GM23248 (cell line): ENCODE measurements at regions not wholly inside any gene's neighbourhood (a gene's known extent, or its start where the extent isn't known, plus 50 kb on each side); places are given as distances from the start of the nearest gene placed in this dataset.

Experiments
- DNase-seq: peaks from one replicate; pipeline ENCODE4 v3.0.0-alpha.2; 2015
- H2AFZ ChIP-seq: fragments of 200-600 bp; sonication (generic); 2 replicates; pipeline ENCODE4 v1.6.1; 2016; ENCODE audit warnings: antibody characterized with exemption
- H3F3A ChIP-seq: fragments of 200-600 bp; sonication (generic); 2 replicates; pipeline ENCODE4 v1.6.1; 2016; ENCODE audit warnings: mild to moderate bottlenecking, antibody characterized with exemption, mixed run types; ENCODE audit not compliant: insufficient read depth
- H3K27ac ChIP-seq: fragments of 200-600 bp; sonication (generic); 2 replicates; pipeline ENCODE4 v1.5.1; 2016; ENCODE audit warnings: mild to moderate bottlenecking
- H3K27me3 ChIP-seq: fragments of 200-600 bp; sonication (generic); replicated peaks from 2 replicates; pipeline ENCODE4 v1.6.1; 2016; ENCODE audit warnings: mild to moderate bottlenecking; ENCODE audit not compliant: insufficient read depth
- H3K36me3 ChIP-seq: fragments of 200-600 bp; sonication (generic); 2 replicates; pipeline ENCODE4 v1.6.1; 2016; ENCODE audit warnings: low read depth, mild to moderate bottlenecking
- H3K4me1 ChIP-seq: fragments of 200-600 bp; sonication (generic); 2 replicates; pipeline ENCODE4 v1.6.1; 2016; ENCODE audit warnings: mild to moderate bottlenecking; ENCODE audit not compliant: insufficient read depth
- H3K4me2 ChIP-seq: fragments of 200-600 bp; sonication (generic); one replicate; pipeline ENCODE4 v1.6.1; 2016; ENCODE audit warnings: mild to moderate bottlenecking; ENCODE audit not compliant: unreplicated experiment
- H3K4me3 ChIP-seq: fragments of 200-600 bp; sonication (generic); 2 replicates; pipeline ENCODE4 v1.5.1; 2016; ENCODE audit warnings: mild to moderate bottlenecking
- H3K79me2 ChIP-seq: fragments of 200-600 bp; sonication (generic); 2 replicates; pipeline ENCODE4 v1.6.1; 2016; ENCODE audit warnings: mild to moderate bottlenecking; ENCODE audit not compliant: insufficient read depth
- H3K9ac ChIP-seq: fragments of 200-600 bp; sonication (generic); 2 replicates; pipeline ENCODE4 v1.6.1; 2016; ENCODE audit warnings: mild to moderate bottlenecking
- H3K9me2 ChIP-seq: fragments of 200-600 bp; sonication (generic); 2 replicates; pipeline ENCODE4 v1.6.1; 2016; ENCODE audit warnings: mixed run types, mild to moderate bottlenecking, moderate library complexity; ENCODE audit not compliant: insufficient read depth
- H3K9me3 ChIP-seq: fragments of 200-600 bp; sonication (generic); one replicate; pipeline ENCODE4 v1.6.1; 2017; ENCODE audit warnings: low read depth
- H4K20me1 ChIP-seq: fragments of 200-600 bp; sonication (generic); 2 replicates; pipeline ENCODE4 v1.6.0; 2016; ENCODE audit not compliant: insufficient read depth
- EZH2 ChIP-seq: fragments of 200-600 bp; sonication (generic); IDR thresholded peaks from 2 replicates; pipeline ENCODE4 v1.6.1; 2018; ENCODE audit warnings: antibody characterized with exemption, mild to moderate bottlenecking; ENCODE audit not compliant: insufficient read depth, poor library complexity, severe bottlenecking
- EZH2phosphoT487 ChIP-seq: fragments of 200-600 bp; sonication (generic); IDR thresholded peaks from 2 replicates; pipeline ENCODE4 v1.6.1; 2018; ENCODE audit warnings: antibody characterized with exemption, moderate library complexity, mild to moderate bottlenecking, low read depth; ENCODE audit not compliant: insufficient read depth
- WGBS, 2 experiments: methylation state at CpG; one replicate each; pipeline ENCODE4 v1.1.6; 2015 to 2017; ENCODE audit warnings: low lambda C conversion rate in 2 of 2, low coverage in 1 of 2; ENCODE audit errors: missing lambda C conversion rate in 2 of 2; 5-methylcytosine and 5-hydroxymethylcytosine counted together
- in situ Hi-C: fragments of 300-500 bp; cut with MboI; formaldehyde crosslinking; loops from 2 replicates; pipeline ENCODE4 v1.15.0; 2020

DNA sequence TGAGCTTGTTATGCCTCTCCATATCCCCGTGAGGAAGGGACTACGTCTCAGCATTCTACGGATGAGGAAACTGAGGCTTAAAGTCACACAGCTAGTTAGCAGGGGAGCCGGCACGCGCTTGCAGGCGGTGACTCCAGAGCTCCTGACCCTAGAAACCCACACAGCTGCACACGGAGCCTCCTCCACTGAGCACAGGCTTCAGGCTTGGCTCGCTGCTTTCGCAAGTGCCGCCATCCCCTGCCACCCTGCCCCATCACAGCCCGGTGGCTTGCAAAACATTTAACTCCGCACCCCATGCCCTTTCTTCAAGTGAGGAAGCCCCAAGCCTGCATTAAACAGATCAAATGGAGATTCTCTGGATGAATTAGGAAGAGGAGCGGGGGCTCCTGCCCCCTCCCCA, 138.3 kb downstream of the HSD17B3 start:
- no peaks in the 10 kb centered on the region for H3K36me3 ChIP-seq
- H3K9me3 ChIP-seq = no peaks in the 10 kb centered on the region
- H2AFZ ChIP-seq = no peak overlapping the region
- no peaks in the 10 kb centered on the region for H3K79me2 ChIP-seq
- no peaks in the 10 kb centered on the region for H3K9me2 ChIP-seq
- no peak overlapping the region for H3K9ac ChIP-seq
- H3K4me3 ChIP-seq = no peak overlapping the region
- H3F3A ChIP-seq = no peaks in the 10 kb centered on the region
- H3K27me3 ChIP-seq = no peaks in the 10 kb centered on the region
- no peak for DNase-seq
- in situ Hi-C loops = no loop called here
- H3K4me2 ChIP-seq = no peak overlapping the region
- no peaks in the 10 kb centered on the region for H3K4me1 ChIP-seq
- no peaks in the 10 kb centered on the region for H4K20me1 ChIP-seq
- no peak overlapping the region for H3K27ac ChIP-seq
- 71 to 72% methylated on average over 14 of the region's 14 CpGs for WGBS, 2 experiments
- TF ChIP-seq EZH2phosphoT487 = no peak
- TF ChIP-seq EZH2 = no peak

DNA sequence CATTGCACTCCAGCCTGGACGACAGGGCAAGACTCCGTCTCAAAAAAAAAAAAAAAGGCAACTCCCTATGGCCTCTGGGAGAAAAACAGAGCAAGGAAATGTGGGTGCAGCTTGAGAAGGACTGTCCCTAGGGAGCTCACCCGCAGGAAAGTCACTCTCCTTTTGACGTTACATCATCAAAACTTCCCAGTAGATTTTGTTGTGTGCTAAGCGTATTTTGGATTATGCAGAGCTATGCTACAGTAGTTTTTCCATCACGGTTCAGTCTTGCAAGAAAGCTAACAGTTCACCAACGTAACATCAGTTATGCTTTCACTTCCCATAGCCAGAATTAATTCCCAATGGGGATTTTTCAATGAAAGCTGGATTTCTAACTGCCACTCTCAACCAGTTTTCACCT, 138.8 kb downstream of the HSD17B3 start:
- no peaks in the 10 kb centered on the region for H3K79me2 ChIP-seq
- DNase-seq = no peak
- no peak overlapping the region for H3K4me2 ChIP-seq
- no peak overlapping the region for H3K9ac ChIP-seq
- TF ChIP-seq EZH2 = no peak
- TF ChIP-seq EZH2phosphoT487 = no peak
- H3K4me3 ChIP-seq = no peak overlapping the region
- no peaks in the 10 kb centered on the region for H3K4me1 ChIP-seq
- no peaks in the 10 kb centered on the region for H3K36me3 ChIP-seq
- WGBS, 2 experiments = 61 to 65% methylated on average over 7 of the region's 7 CpGs
- H3K27ac ChIP-seq = no peak overlapping the region
- no peaks in the 10 kb centered on the region for H3K9me2 ChIP-seq
- no peaks in the 10 kb centered on the region for H4K20me1 ChIP-seq
- no peaks in the 10 kb centered on the region for H3K9me3 ChIP-seq
- in situ Hi-C loops = no loop called here
- H3K27me3 ChIP-seq = no peaks in the 10 kb centered on the region
- H2AFZ ChIP-seq = no peak overlapping the region
- H3F3A ChIP-seq = no peaks in the 10 kb centered on the region

DNA sequence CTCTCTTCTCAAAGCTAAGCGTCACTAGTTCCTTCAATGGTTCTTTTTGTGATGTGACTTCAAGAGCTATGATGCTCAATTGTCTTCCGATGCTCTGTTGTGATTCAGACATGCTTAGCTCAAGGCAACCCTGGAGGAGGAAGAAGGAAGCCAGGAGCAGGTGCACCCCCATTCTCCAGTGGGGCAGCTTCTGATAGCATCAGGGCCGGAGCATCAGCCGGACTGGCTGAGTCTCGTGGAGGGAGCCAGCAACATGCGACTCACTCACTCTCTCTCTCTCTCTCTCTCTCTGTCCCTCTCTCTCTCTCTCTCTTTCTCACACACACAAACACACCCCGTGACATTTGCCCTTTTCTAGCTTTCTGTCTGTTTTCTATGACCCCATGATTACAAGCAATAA, 140.2 kb downstream of the HSD17B3 start:
- H3K9me2 ChIP-seq = no peaks in the 10 kb centered on the region
- no peak overlapping the region for H3K9ac ChIP-seq
- no peaks in the 10 kb centered on the region for H3K9me3 ChIP-seq
- H2AFZ ChIP-seq = no peak overlapping the region
- no peaks in the 10 kb centered on the region for H4K20me1 ChIP-seq
- H3K4me2 ChIP-seq = no peak overlapping the region
- H3K27me3 ChIP-seq = no peaks in the 10 kb centered on the region
- no peaks in the 10 kb centered on the region for H3K79me2 ChIP-seq
- in situ Hi-C loops = no loop called here
- no peak overlapping the region for H3K27ac ChIP-seq
- no peak for DNase-seq
- no peaks in the 10 kb centered on the region for H3F3A ChIP-seq
- H3K4me3 ChIP-seq = no peak overlapping the region
- no peaks in the 10 kb centered on the region for H3K36me3 ChIP-seq
- 52 to 67% methylated on average over 7 of the region's 7 CpGs for WGBS, 2 experiments
- H3K4me1 ChIP-seq = no peaks in the 10 kb centered on the region
- TF ChIP-seq EZH2phosphoT487 (no peak), EZH2 (no peak)

DNA sequence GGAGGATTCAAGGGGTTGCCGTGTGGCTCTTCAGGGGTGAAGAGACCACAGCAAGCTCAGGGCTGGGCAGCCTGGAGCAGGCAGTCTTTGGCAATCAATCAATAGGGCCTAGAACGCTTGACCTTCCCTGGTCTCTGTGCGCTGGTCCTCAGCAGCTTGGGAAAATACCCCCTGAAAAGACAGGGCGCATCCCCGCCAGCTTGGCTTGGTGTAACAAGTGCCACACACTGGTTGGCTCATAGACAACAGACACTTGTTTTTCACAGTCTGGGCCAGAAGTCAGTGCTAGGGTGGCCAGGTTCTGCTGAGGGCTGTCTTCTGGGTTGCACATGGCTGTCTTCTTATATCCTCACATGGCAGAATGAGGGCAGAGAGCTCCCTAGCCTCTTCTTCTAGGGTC, 141.1 kb downstream of the HSD17B3 start:
- no peaks in the 10 kb centered on the region for H3K36me3 ChIP-seq
- H3K27me3 ChIP-seq = no peaks in the 10 kb centered on the region

DNA sequence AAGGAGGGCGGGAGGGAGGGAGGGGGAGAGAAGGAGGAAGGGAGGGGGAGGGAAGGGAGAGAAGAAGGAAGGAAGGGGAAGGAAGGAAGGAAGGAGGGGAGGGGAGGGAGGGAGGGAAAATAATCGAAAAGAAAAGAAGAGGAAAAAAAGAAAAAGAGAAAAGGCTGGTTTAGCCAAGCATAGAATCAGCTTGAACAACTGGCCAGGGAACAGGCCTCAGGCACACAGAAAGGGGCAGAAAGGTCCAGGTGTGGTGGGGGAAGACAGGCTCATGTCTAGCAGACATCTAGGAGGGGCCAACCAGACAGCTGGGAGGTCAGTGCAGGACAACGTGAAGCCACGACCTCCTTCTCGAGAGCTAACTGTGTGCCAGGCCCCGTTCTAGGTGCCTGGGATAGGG, 141.8 kb downstream of the HSD17B3 start:
- Histone ChIP-seq H3K4me3 (no peak overlapping the region), H3K9ac (no peak overlapping the region), H3K27me3 (no peaks in the 10 kb centered on the region), H4K20me1 (no peaks in the 10 kb centered on the region), H3K9me2 (no peaks in the 10 kb centered on the region), H3K9me3 (no peaks in the 10 kb centered on the region), H3K27ac (no peak overlapping the region), H3K4me2 (no peak overlapping the region), H2AFZ (no peak overlapping the region), H3K36me3 (no peaks in the 10 kb centered on the region), H3F3A (no peaks in the 10 kb centered on the region), H3K4me1 (no peaks in the 10 kb centered on the region), H3K79me2 (no peaks in the 10 kb centered on the region)
- TF ChIP-seq EZH2phosphoT487 (no peak), EZH2 (no peak)
- WGBS, 2 experiments = 56 to 86% methylated on average over 5 to 6 of the region's 6 CpGs
- in situ Hi-C loops = no loop called here
- DNase-seq = no peak

More for the DNA sequence above, 141.1 kb downstream of the HSD17B3 start:
- in situ Hi-C loops = no loop called here
- Histone ChIP-seq H3K4me1 (no peaks in the 10 kb centered on the region), H3K9me2 (no peaks in the 10 kb centered on the region), H3F3A (no peaks in the 10 kb centered on the region), H3K79me2 (no peaks in the 10 kb centered on the region), H4K20me1 (no peaks in the 10 kb centered on the region), H3K4me3 (no peak overlapping the region), H3K9ac (no peak overlapping the region), H2AFZ (no peak overlapping the region), H3K27ac (no peak overlapping the region), H3K9me3 (no peaks in the 10 kb centered on the region), H3K4me2 (no peak overlapping the region)
- no peak for TF ChIP-seq EZH2
- TF ChIP-seq EZH2phosphoT487 = no peak
- 68 to 69% methylated on average over 5 of the region's 5 CpGs for WGBS, 2 experiments
- no peak for DNase-seq
